ENCODE measurements at regions not wholly inside any gene's neighbourhood (a gene's known extent, or its start where the extent isn't known, plus 50 kb on each side); places are given as distances from the start of the nearest gene placed in this dataset.

DNA sequence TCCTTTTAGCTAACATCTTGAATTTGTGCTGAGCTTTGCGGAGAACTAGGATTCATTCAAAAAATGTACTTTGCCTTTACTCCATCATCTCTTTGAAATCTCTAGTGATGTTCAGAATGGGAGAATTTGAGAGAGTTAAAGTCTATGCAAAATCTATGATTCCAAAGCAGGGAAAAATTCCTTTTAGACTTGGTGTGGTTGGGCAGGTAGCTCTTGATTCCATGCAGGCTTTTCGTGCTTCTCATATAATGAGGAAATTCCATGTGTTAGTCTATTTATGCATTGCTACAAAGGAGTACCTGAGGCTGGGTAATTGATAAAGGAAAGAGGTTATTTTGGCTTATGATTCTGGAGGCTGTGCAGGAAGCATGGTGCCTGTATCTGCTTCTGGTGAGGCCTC lies 258.9 kb upstream of the EPHA4 start:
- Histone ChIP-seq H3K9me3 (no peaks in the 10 kb centered on the region), H3K27me3 (replicated peaks; ENCODE audit: control insufficient read depth, insufficient read depth, low read length) (no peaks in the 10 kb centered on the region), H3K4me1 (no peaks in the 10 kb centered on the region), H3K36me3 (ENCODE audit: control insufficient read depth, insufficient read depth, low read length) (no peaks in the 10 kb centered on the region), H3K4me3 (ENCODE audit: low read depth, low read length) (no peak overlapping the region)
- TF ChIP-seq, protein P1, sequence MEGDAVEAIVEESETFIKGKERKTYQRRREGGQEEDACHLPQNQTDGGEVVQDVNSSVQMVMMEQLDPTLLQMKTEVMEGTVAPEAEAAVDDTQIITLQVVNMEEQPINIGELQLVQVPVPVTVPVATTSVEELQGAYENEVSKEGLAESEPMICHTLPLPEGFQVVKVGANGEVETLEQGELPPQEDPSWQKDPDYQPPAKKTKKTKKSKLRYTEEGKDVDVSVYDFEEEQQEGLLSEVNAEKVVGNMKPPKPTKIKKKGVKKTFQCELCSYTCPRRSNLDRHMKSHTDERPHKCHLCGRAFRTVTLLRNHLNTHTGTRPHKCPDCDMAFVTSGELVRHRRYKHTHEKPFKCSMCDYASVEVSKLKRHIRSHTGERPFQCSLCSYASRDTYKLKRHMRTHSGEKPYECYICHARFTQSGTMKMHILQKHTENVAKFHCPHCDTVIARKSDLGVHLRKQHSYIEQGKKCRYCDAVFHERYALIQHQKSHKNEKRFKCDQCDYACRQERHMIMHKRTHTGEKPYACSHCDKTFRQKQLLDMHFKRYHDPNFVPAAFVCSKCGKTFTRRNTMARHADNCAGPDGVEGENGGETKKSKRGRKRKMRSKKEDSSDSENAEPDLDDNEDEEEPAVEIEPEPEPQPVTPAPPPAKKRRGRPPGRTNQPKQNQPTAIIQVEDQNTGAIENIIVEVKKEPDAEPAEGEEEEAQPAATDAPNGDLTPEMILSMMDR (IDR thresholded peaks at IDR 0.05; ENCODE audit: insufficient read depth in 1 of 2, low read depth in 1 of 2, low read length in 1 of 2, severe bottlenecking in 1 of 2, unreplicated experiment in 1 of 2): no peak
- no TSS peak for BruUV-seq (replicated peaks)
- no peak overlapping the region for H3K4me3 Mint-ChIP-seq (ENCODE audit: unreplicated experiment)
- ChIA-PET CTCF (no interaction called here), POLR2A (no interaction called here)
- no peaks in the 10 kb centered on the region for H3K27me3 Mint-ChIP-seq (ENCODE audit: insufficient read depth, unreplicated experiment)
- no peak overlapping the region for H3K27ac Mint-ChIP-seq (ENCODE audit: unreplicated experiment)
- no peak for DNase-seq
- intact Hi-C loops (cut with micrococcal nuclease; ENCODE audit: unreplicated experiment): no loop called here
- peaks cover 35% of the 10 kb centered on the region for H3K9me3 Mint-ChIP-seq (ENCODE audit: unreplicated experiment)
- H3K4me1 Mint-ChIP-seq (ENCODE audit: low read depth, unreplicated experiment): peaks cover 15% of the 10 kb centered on the region
- H3K36me3 Mint-ChIP-seq (ENCODE audit: insufficient read depth, unreplicated experiment): no peaks in the 10 kb centered on the region

DNA sequence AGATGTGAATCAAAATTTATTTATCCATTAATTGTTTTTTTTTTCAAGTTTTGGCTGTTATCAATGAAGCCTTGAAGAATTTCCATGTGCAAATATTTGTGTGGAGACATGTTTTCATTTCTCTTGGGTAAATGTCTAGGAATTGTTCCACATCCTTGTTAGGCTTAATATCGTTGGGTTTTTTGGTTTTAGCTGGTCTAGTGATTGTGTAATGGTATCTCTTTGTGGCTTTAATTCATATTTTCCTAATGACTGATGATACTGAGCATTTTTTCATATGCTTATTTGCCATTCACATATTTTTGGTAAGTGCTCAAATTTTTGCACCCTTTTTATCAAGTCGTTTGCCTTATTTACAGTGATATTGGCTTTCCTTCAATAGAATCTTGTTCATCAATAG lies 250.3 kb upstream of the EPHA4 start:
- H3K27ac Mint-ChIP-seq (ENCODE audit: unreplicated experiment): no peak overlapping the region
- no peak for DNase-seq
- H3K4me1 Mint-ChIP-seq (ENCODE audit: low read depth, unreplicated experiment): peaks cover 23% of the 10 kb centered on the region
- ChIA-PET POLR2A (no interaction called here), CTCF (interaction anchor here (0.7 kb wide), 1 partner anchor 28 kb away, joined by 3 read pairs; no protein-coding TSS in a partner anchor)
- Histone ChIP-seq H3K4me1 (peaks cover 12% of the 10 kb centered on the region), H3K9me3 (no peaks in the 10 kb centered on the region), H3K4me3 (ENCODE audit: low read depth, low read length) (no peak overlapping the region), H3K36me3 (ENCODE audit: control insufficient read depth, insufficient read depth, low read length) (no peaks in the 10 kb centered on the region), H3K27me3 (replicated peaks; ENCODE audit: control insufficient read depth, insufficient read depth, low read length) (no peaks in the 10 kb centered on the region)
- no peaks in the 10 kb centered on the region for H3K9me3 Mint-ChIP-seq (ENCODE audit: unreplicated experiment)
- BruUV-seq (replicated peaks): no TSS peak
- TF ChIP-seq, protein P1 (IDR thresholded peaks at IDR 0.05; ENCODE audit: insufficient read depth in 1 of 2, low read depth in 1 of 2, low read length in 1 of 2, severe bottlenecking in 1 of 2, unreplicated experiment in 1 of 2): no peak
- no peaks in the 10 kb centered on the region for H3K36me3 Mint-ChIP-seq (ENCODE audit: insufficient read depth, unreplicated experiment)
- no peaks in the 10 kb centered on the region for H3K27me3 Mint-ChIP-seq (ENCODE audit: insufficient read depth, unreplicated experiment)
- H3K4me3 Mint-ChIP-seq (ENCODE audit: unreplicated experiment): no peak overlapping the region
- intact Hi-C loops (cut with micrococcal nuclease; ENCODE audit: unreplicated experiment): no loop called here

DNA sequence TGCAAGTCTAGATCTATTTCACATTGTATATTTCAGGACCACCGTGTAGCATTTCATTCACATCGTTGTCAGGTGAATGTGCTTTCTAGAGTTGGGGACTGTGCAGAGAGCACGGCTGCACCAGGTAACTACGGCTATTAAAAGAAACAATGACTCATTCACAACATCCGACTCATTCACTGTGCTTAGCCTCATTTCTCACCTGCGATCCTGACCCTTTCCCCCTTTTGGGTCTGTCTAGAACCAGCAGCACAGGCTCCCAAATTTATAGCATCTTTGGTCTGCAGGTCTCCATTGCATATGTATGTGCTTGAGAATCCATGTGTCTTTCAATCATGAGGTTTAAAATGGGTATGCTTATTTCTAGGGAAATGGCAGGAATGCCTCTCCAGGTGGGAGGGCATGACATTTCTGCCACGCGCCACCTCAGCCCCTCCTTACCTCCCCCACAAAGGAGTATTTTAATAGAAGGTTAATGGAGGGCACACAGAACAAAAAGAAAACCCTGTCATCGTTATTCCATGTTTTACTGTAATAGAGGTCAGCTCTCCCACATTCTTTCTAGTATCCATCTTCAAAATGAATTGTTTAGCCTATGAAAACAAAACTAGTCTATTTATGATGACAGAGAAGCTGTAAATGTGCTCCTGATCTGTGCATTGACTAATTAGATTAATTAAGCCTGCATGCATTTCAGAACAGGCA lies 246.7 kb upstream of the EPHA4 start:
- Mint-ChIP-seq H3K27me3 (ENCODE audit: insufficient read depth, unreplicated experiment) (no peaks in the 10 kb centered on the region), H3K36me3 (ENCODE audit: insufficient read depth, unreplicated experiment) (no peaks in the 10 kb centered on the region), H3K9me3 (ENCODE audit: unreplicated experiment) (no peaks in the 10 kb centered on the region), H3K4me3 (ENCODE audit: unreplicated experiment) (no peak overlapping the region), H3K4me1 (ENCODE audit: low read depth, unreplicated experiment) (peaks cover 17% of the 10 kb centered on the region), H3K27ac (ENCODE audit: unreplicated experiment) (no peak overlapping the region)
- ChIA-PET POLR2A (no interaction called here), CTCF (no interaction called here)
- Histone ChIP-seq H3K4me1 (peaks cover 12% of the 10 kb centered on the region), H3K4me3 (ENCODE audit: low read depth, low read length) (no peak overlapping the region), H3K27me3 (replicated peaks; ENCODE audit: control insufficient read depth, insufficient read depth, low read length) (no peaks in the 10 kb centered on the region), H3K36me3 (ENCODE audit: control insufficient read depth, insufficient read depth, low read length) (no peaks in the 10 kb centered on the region), H3K9me3 (no peaks in the 10 kb centered on the region)
- TF ChIP-seq, protein P1 (IDR thresholded peaks at IDR 0.05; ENCODE audit: insufficient read depth in 1 of 2, low read depth in 1 of 2, low read length in 1 of 2, severe bottlenecking in 1 of 2, unreplicated experiment in 1 of 2): no peak
- DNase-seq: no peak
- no TSS peak for BruUV-seq (replicated peaks)
- intact Hi-C loops (cut with micrococcal nuclease; ENCODE audit: unreplicated experiment): no loop called here
